DND-41 (cell line): ENCODE measurements at regions not wholly inside any gene's neighbourhood (a gene's known extent, or its start where the extent isn't known, plus 50 kb on each side); places are given as distances from the start of the nearest gene placed in this dataset.

Experiments
- CTCF ChIP-seq: IDR thresholded peaks from 2 replicates; pipeline ENCODE4 v1.5.1; 2012; ENCODE audit warnings: borderline replicate concordance, low read length, moderate library complexity, mild to moderate bottlenecking; ENCODE audit not compliant: poor library complexity, severe bottlenecking; ENCODE audit errors: extremely low read depth
- EZH2 ChIP-seq: IDR thresholded peaks from 3 replicates; pipeline ENCODE4 v1.6.1; 2012; ENCODE audit warnings: borderline replicate concordance, low read depth, mild to moderate bottlenecking, moderate library complexity, low read length, inconsistent platforms; ENCODE audit not compliant: severe bottlenecking

GRCh38 chr3:30135190-30135589 is 471.2 kb upstream of the TGFBR2 start:
- TF ChIP-seq CTCF: no peak
- TF ChIP-seq EZH2: no peak
